ENCODE measurements at regions not wholly inside any gene's neighbourhood (a gene's known extent, or its start where the extent isn't known, plus 50 kb on each side); places are given as distances from the start of the nearest gene placed in this dataset.

DNA sequence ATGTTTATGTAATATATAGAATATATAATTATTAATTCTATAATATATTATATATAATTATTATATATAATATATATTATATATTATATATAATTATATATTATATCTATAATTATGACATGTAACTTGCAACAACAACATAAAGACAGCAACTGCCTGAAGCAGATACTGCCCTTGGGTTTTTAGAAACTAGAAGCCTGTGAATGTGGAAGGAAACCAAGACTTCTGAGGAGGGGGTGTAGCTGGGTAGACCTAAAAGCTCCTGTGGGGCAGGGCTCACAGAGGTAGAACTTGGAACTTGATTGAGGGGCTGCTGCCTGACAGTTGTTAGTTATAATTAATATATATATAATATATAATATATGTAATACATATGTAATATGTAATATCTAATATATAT, 167.2 kb upstream of the SLIT2 start:
- TF ChIP-seq, protein P1, sequence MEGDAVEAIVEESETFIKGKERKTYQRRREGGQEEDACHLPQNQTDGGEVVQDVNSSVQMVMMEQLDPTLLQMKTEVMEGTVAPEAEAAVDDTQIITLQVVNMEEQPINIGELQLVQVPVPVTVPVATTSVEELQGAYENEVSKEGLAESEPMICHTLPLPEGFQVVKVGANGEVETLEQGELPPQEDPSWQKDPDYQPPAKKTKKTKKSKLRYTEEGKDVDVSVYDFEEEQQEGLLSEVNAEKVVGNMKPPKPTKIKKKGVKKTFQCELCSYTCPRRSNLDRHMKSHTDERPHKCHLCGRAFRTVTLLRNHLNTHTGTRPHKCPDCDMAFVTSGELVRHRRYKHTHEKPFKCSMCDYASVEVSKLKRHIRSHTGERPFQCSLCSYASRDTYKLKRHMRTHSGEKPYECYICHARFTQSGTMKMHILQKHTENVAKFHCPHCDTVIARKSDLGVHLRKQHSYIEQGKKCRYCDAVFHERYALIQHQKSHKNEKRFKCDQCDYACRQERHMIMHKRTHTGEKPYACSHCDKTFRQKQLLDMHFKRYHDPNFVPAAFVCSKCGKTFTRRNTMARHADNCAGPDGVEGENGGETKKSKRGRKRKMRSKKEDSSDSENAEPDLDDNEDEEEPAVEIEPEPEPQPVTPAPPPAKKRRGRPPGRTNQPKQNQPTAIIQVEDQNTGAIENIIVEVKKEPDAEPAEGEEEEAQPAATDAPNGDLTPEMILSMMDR (IDR thresholded peaks at IDR 0.05; ENCODE audit: insufficient read depth, low read length): no peak
- no peak for TF ChIP-seq SPI1 (IDR thresholded peaks at IDR 0.05; ENCODE audit: borderline replicate concordance, low read depth)

All from HL-60 (cell line).